ENCODE measurements at regions not wholly inside any gene's neighbourhood (a gene's known extent, or its start where the extent isn't known, plus 50 kb on each side); places are given as distances from the start of the nearest gene placed in this dataset.
A peak's percentile ranks its signal among the peaks of the same experiment; 100 is the strongest.

DNA sequence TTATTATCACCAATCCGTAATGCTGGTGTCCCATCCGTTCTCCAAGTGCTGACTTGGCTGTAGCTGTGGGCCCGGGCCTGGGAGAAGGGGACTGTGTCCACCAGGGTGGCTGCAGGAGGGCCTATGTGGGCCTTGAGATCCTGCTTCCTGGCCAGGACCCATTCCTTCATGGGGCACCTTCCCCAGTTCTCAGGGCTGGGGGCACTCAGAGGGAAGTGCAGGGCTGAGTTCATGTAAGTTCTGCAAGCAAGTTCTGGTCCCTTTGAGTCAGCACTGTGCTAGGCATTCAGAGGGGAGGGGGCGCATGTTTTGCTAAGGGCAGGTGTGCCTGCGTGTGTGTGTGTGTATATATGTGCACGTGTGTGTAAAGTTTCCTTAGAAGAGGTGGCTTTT is 94.0 kb downstream of the GLI2 start:
- DNase-seq, result no peak

DNA sequence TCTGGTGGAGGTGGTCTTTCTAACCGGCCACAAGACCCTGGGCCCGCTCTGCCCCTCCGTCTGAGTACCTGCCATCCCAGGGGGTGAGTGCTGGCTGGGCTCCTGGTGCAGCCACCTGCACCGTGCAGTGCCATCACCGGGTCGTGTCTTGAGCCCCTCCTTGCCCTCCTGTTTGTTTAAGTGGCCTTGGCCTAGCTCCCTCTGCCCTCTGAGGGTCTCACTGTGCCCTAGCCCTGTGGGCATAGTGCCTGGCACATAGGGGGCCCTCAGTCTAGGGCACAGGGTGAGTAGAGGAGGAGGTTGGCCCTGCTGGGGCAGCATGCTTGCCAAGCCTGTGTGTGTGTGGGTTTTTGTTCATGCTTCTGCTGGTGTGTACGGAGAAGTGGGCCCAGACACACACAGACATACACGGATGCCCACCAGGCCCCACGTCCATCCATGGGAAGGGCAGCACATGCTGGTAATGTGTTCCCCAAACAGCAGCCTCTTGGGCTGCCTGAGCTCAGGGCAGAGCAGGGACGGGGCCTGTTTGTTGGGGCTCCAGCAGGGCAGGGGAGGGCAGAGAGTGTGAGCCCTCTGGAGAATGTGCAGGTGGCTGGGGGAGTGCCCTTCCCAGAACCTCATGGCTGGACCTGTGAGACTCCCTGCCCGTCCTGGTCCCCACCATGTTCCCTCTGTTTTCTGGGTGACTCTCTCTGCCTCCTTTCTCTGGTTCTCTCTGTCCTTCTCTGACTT is 94.6 kb downstream of the GLI2 start:
- DNase-seq, result no peak

DNA sequence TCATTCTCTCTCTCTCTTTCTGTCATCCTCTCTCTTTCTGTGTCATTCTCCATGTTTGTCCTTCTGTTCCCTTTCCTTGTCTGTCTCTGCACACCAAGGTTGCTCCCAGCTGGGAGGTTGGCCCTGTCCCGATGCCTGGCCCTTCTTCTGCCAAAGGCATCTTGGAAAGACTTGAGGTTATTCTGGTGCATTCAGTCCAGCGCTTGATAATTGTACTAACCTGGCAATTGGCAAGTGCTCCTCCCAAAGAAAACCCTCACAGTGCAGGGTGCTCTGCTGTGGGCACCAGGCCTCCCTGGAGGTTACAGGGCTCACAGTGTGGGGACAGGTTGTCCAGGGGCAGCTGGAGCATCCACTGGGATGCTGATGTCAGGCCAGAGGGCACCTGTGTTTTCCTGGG is 95.4 kb downstream of the GLI2 start:
- DNase-seq, result no peak

DNA sequence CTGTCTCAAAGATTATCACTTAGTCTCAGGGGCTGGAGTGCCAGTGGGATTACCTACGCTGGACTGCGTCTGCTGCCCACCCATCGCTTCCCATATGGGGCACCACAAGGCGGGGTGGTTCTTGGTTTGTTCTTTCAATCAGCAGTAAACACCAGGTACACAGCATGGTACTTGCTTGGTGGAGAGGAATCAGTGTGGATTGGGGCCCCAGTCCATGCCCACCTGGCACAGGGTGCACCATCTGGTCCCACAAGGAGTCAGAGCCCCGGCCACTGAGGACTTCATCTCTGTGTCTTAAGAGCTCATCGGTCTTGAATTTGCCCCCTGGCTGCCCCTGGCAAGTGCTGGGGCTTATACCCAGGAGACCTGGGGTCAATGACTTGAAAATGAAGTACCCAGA is 96.2 kb downstream of the GLI2 start:
- DNase-seq, result no peak

DNA sequence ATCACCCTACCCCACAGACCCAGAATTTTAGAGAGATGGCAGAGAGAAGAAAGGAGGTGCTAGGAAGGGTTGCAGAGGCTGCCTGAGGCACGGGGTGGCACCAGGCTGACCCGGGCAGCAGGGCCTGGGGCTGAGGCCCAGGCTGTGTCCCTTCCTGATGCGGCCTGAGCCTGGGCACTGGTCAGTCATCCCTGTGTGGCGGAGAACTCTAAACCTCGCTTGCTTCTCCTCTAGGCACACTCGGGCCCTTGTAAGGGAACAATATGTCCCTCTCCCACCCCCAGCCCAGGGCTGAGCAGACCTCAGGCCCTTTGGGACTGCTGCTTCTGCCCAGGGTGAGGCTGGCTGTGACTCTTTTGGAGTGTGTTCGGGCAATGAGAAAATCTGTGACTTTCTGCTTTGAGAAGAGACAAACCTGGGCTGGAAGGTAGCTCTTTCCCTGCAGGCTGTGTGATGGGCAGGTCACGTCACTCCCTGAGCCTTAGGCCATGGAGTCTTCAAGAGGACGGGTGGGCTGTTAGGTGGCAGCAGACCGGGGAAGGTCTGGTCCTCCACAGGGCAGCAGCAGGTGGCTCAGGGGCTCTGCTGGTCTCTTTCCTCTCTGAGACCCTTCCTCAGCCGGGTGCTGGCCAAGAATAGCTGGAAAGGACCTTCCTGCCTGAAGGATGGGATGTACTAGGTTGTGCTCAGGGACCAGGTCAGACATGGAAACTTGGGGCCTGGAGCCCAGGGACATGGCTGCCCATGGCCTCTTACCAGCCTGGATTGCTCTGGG is 96.8 kb downstream of the GLI2 start:
- DNase-seq, result no peak

DNA sequence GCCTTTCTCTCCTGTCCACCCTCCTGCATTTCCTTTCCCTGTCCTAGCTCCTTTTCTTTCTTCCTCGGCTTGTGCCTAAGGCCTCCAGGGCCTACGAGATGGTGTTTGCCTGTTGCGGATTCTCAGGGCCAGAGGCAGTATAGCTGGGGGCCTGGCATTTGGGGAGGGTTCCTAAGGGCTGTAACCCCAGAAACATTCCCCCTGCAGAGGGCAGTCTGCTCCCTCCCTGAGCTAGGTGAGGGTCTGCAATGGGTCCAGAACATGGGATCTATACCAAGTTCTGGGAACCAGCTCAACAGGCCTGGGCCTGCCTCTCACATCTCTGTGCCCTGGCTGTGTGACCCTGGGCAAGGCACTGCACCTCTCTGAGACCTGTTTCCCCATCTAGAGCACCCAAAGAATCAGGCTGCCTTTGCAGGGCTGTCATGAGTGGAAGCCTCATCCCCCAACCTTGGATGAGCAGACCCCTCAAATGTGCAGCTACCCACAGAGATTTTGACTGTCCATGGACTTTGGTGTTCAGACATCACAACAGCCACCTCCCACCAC is 97.5 kb downstream of the GLI2 start:
- no peak for DNase-seq

DNA sequence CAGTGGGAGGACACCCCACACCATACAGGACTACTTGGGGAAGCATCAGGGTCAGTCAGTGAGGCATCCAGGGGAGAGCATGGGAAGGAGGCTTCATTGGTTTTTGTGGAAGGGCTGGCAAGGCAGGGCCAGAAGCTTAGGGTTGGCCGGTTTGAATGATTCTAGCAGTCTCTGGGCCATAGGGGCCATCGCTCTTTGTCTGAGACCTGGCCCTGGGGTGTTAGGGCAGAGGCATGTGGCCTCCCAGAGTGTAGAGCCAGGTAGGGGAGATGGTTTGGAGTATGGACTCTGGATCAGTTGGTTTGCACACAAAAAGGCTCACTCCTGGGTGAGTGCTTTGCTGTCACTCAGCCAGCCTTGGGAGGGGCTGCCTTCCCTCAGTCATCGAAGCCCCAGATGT is 98.5 kb downstream of the GLI2 start:
- no peak for DNase-seq

DNA sequence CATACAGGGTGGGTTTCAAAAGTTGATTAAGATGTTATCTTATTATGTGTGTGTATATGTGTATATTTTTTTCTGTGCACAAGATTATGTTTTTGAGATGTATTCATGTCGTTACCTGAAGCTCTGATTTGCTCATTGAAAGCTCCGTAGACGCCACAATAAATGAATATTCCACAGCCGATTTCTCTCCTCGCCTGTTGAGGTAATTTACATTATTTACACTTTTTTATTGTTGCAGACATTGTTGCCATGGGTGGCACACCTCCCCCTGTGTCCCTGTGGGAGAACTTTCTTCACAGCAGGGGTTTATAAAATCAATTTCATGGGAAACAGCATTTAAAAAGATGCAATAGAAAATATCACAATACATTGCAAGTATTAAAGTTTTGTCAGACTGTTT is 100.6 kb downstream of the GLI2 start:
- no peak for DNase-seq

DNA sequence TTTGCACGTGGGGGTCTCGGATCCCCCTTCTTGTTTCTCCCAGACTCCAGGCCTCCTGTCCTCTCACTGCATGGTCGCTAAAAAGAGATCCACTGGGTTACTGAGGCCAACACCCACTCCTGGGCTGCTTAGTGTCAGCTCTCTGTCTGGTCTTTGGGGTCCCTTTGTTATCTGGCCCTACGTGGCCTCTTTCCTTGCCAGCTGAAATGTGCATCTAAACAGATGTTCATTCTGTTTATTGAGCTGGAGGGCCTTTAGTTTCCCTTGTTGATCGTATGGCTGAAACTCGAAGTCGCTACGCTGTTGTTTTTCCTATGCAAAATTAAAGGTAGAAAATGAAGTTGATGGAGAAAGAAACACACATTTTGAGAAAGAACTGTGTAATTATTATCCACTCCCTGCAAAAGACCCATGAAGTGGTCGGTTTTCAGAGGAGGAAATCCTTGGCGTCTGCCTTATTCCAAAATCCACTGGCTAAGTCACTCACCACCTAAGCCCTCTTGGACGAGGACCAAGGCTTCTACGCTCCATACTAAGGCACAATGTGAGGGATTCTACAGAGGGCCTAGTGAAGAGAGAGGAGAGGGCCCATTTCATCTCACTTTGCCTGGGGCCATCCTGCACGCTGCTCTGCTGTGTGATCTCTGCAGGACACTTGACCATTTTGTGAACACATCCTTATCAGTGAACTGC is 105.3 kb downstream of the GLI2 start:
- no peak for DNase-seq

DNA sequence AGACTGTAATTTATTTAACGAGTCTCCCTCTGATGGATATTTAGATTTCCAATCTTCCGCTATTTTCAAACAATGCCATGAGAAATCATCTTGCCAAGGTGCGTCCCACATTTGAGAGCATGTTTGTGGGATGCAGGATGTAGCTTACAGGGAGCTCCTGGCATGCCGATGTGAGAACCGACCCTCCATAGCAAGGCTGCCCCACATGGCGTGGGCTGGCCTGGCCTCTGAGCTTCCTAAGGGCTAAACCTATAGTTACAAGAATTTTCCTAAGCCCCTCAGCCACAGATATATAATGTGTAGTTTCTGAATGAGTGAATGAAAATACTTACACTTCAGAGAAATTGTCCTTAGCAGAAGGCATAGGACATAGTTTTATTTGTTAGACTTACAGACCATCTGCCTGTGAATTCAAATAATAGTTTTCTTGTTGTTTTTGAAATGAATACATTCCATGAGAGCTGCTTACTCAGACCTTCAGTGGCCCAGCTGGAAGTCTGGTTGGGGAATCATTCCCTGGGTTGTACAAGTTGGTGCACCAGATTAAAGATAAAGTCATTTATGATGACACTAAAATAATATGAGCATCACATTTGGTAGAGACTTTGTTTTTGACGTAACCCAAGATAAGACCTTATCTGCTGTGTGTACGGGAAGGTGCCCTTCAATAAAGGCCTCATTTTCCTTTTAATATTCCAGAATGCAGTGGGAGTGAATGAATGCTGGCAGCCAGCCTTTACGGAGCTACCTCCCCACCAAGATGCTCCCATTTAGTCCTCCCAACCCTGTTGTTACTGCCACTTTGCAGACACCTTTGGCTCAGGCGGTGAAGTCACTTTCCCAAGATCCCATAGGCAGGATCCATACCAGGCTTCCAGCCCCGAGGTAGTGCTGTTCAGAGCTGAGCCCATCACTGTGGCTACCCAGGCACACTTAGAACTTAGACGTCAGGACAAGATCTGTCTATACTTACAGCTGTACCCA is 107.1 kb downstream of the GLI2 start:
- no peak for DNase-seq

DNA sequence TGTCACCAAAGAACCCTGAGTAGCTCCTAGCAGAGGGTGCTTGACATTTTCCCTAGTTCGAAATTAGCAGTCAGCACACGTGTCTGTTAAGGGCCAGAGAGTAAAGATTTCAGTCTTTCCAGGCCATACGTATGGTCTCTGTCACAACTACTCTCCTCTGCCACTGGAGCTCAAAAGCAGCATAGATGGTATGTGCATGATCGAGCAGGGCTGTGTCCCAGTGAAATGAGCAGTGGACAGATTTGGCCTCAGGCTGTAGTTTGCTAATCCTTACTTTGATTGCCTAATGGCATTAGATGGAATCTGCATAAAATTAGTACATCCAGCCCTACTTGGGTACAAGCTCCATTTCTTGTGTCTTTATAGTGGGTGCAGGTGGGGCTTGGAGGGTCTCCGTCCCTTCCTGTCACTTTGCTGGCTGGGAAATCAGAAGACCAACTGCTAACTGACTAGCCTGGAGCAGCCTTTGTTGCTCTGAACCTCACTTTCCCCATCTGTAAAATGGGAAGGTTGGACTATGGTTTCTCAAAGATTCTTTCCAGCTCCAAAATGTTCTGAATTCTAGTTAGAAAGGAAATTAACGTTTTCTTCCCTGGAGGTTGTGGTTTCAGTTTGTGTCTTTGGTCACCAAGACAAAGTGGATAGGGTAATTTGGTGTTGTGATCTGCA is 108.5 kb downstream of the GLI2 start:
- DNase-seq, result no peak

DNA sequence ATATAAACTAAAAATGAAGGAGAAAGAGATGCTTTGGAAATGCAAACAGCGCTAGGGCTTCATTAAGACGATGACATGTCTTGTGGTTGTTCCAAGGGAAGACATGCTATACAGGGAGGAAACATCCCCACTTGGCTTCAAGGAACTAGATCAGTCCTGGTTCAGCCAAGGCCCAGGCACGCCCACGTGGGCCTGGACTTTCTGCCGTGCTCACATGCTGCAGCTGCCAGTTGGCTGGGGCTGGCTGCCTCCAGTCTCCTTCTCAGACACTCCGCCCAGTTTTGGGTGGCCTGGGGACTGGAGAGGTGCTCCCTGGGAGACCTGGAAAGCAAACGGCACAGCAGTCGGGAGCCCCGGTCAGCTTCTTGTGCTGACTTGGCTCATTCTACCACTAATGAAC is 109.6 kb downstream of the GLI2 start:
- no peak for DNase-seq

DNA sequence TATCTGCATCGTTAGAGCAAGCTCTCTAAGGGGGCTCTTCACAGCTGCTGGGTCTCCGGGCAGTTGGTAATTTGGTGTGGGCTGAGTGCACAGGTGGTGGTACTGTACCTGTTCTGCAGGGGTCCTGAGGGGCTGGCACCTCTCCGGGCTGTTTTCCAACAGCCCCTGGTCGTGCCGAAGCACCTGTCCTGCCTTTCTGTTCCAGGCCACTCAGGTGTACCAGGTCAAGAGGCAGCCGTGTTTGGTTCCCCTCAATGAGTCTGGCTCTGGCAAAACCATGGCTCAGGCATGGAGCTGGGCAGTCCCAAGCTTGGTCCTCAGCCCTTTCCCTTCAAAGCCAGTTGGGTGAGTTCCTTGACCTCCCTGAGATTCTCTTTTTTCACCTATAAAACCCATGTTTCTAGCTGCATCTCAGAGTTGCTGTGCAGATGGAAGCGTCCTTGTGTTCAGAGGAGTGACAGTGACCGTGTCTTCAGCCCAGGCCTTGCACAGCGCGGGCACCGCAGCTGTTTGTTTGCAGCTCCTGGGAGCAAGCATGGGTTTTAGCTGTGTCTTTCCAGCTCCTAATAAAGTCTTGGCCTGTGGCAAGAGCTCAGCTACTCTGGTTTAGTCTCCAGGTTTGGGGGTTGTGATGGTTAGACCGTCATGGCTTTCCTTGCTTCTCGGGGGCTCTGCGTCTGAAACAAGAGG is 110.9 kb downstream of the GLI2 start:
- no peak for DNase-seq

DNA sequence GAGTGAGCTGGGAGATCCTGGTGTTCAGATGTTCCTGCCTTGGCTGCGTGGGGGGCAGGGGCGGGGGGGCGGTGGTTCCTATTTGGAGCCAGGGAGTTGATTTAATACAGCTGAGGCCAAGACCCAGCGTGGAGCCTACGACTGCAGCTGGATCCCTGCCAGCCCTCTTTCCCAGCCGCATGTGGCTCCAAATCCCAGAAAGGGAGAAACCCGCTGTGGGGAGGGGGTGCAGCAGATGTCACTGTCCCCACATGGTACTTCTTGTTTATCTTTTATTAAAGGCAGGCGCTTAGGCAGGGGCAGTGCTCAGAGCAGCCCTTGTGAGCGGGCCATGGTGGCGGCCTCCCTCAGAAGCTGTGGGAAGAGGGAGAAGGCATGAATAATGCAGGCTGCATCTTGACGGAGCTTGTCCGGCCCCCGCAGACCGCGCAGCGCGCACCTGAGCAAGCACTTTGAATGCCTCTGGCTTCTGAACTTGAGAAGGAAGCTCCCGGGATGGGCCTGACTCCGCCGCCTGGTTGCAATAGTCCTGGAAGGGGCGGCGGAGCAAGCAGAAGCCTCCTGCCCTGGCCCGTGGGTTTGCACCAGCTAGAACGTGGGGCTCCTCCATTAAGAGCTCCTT is 112.1 kb downstream of the GLI2 start:
- peak; percentile 35 for DNase-seq

DNA sequence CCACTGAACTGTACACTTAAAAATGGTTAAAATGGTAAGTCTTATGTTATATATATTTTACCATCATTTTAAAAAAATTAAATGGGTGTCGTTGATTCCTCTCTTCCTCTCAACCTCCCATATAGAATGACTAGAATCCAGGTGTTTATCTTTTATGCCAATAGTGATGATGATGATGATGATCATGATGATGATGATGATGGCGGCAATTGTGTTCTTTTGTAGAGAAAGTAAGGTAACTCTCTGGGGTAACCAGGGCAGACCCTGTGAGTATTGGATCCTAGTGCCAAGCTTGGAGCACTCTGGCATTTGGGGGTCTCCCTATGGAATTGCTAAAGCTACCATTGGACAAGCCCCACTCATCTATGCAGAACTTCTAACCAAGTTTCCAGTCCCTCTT is 113.6 kb downstream of the GLI2 start:
- DNase-seq, result no peak

DNA sequence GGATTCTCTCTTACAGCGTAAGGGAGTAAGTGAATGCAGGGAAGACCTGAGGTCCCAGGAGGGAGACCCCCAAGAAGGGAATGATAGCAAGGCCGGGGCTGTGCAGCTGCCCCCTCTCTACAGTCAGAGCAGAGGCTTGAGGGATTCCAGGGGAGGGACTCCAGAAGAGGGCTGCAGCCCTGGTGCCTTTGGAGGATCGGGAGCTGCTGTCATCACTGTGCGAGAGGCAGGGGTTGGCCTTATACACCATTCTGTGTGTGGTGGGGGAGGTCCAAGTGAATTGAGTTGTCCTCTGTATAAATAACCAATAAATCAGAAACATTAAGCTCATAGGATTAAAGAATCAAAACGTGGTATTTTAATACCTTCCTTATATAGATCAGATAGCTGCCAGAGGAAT is 114.9 kb downstream of the GLI2 start:
- no peak for DNase-seq

DNA sequence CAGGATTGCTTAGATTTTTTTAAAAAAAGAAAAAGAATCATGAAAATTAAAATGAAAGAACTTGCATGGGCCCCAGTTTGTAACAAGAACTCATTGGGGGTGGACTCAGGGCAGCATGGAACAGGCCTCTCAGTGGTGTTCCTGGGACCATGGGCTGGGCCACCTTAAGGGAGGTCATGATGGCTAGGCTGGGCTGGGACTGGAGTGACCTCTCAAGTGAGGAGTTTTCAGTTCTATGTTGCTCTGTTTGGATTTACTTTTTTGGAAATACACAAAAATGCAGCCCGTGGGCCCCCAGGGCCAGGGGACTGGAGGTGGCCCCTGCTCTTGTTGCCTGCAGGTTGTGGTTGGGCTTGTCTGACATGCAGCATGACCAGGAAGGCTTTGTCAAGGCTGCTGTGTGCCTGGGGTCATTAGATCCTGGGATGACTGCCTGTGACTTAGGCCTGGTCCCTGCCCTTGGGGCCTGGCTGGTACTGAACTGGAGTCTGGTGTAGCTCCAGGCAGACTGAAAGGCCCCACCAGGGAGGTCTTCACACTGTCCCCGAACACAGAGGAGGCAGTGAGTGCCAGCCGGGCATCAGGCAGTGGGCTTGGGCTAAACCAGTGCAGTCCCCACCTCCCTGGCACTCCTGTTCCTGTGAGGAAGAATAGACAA is 115.6 kb downstream of the GLI2 start:
- no peak for DNase-seq

DNA sequence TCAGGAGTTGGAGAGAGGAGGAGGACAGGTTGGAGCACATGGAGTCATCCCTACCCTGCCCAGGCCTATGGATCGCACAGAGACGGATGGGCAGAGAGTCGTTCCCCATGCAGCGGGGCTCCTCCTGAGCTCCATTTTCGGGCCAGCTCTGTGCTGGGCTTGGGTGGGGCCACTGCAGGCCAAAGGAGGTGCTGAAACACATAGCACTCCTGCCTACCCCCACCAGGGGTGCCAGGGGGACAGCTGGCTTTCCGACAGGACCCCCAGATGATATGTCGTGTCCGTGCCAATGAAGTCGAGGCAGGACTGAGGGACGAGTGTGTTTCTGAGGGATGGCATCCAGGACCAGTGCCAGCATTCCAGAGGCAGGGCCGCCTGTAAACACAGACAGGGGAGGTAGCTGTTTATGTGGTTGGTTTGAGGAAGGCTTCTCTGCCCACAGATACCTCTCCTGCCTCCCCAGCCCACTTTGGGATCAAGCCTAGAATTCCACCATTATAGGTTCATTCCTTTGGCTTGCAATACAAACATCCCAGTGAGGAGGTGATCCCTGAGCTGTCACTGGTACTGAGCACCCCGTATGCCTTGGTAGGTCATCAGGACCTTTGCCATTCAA is 116.6 kb downstream of the GLI2 start:
- DNase-seq, result no peak

DNA sequence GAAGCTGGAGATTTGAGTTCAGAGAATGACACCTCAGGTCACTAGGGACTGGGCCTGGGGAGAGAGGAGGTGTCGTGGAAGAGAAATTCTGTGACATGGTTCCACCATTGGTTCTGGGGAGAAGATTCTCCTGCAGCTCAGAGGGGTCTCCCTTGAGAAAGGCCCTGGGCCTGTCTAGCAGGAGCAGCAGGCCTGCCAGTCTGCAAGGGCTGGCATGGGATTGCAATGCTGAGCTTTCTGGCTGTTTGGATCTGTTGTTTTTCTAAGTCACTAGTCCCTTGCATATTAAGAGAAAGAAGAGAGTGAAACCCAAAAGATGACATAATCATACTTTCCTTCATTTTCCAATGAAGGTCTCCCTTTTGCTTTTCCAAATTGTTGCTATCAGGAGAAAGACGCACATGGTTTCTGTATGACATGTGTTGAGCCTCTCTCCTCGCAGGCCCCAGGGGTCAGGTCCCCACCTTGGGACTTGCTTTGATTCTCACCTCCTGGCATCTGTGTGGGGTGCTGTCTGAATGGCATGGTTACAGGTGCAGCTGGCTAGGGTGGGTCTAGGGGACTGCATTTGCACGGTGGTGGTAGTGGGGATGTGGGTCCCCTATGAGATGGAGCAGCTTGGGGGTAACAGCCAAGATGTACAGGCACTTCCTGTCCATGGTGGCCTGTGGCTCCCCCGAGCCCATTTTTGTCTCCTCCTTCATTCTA is 117.8 kb downstream of the GLI2 start:
- DNase-seq, result no peak
